Head of caudate nucleus (tissue), 42 donors: ENCODE measurements at regions not wholly inside any gene's neighbourhood (a gene's known extent, or its start where the extent isn't known, plus 50 kb on each side); places are given as distances from the start of the nearest gene placed in this dataset.
"Not testable (repeated sequence)": the region's sequence is repeated elsewhere in the genome, so short reads cannot be mapped to it uniquely, and the experiment has no call there.

Experiments used
- DNase-seq, 42 donors: peaks; one replicate each; pipeline versions ENCODE4 v3.0.0 to v3.0.0-alpha.2; 2020 to 2021; ENCODE audit warnings: mixed read lengths in 7 of 42
- intact Hi-C: fragments of 100-400 bp; cut with DNase I; formaldehyde crosslinking; loops from one replicate; pipeline ENCODE4 v1.15.0; 2022

GRCh38 chr3:147173257-147173656, 233.1 kb downstream of the ZIC4 start:
- intact Hi-C loops: no loop called here
- no peak for DNase-seq

- DNase-seq: no peak
- intact Hi-C loops: no loop called here
Measured at GRCh38 chr3:147162743-147163142, 243.6 kb downstream of the ZIC4 start.

GRCh38 chr3:147161833-147162232, 244.5 kb downstream of the ZIC4 start:
- intact Hi-C loops: no loop called here
- no peak for DNase-seq

GRCh38 chr3:147160984-147161383, 245.4 kb downstream of the ZIC4 start:
- intact Hi-C loops: no loop called here
- no peak for DNase-seq

- DNase-seq: no peak
Measured at GRCh38 chr3:147159141-147159540, 247.2 kb downstream of the ZIC4 start.

GRCh38 chr3:147157631-147158030, 248.7 kb downstream of the ZIC4 start:
- intact Hi-C loops: no loop called here
- DNase-seq: no peak

More at GRCh38 chr3:147159141-147159540, 247.2 kb downstream of the ZIC4 start:
- intact Hi-C loops: no loop called here

- intact Hi-C loops, DNase-seq: not testable (repeated sequence)
Measured at GRCh38 chr3:147154988-147155387, 251.4 kb downstream of the ZIC4 start.

GRCh38 chr3:147153830-147154539, 252.4 kb downstream of the ZIC4 start:
- no peak for DNase-seq
- intact Hi-C loops: no loop called here

GRCh38 chr3:147152476-147152875, 253.9 kb downstream of the ZIC4 start:
- intact Hi-C loops: no loop called here
- no peak for DNase-seq

GRCh38 chr3:147141516-147142288, 264.6 kb downstream of the ZIC4 start:
- no peak for DNase-seq
- intact Hi-C loops: no loop called here

- intact Hi-C loops: no loop called here
Measured at GRCh38 chr3:147139341-147139740, 267.0 kb downstream of the ZIC4 start.

GRCh38 chr3:147132168-147132567, 274.2 kb downstream of the ZIC4 start:
- intact Hi-C loops: no loop called here

More at GRCh38 chr3:147139341-147139740, 267.0 kb downstream of the ZIC4 start:
- DNase-seq: no peak

GRCh38 chr3:147130461-147130860, 275.9 kb downstream of the ZIC4 start:
- DNase-seq: no peak
- intact Hi-C loops: no loop called here

More at GRCh38 chr3:147132168-147132567, 274.2 kb downstream of the ZIC4 start:
- no peak for DNase-seq

GRCh38 chr3:147129665-147130064, 276.7 kb downstream of the ZIC4 start:
- intact Hi-C loops: no loop called here
- no peak for DNase-seq

GRCh38 chr3:147122350-147122749, 284.0 kb downstream of the ZIC4 start:
- DNase-seq: no peak
- intact Hi-C loops: no loop called here

GRCh38 chr3:147119989-147120388, 286.4 kb downstream of the ZIC4 start:
- intact Hi-C loops: no loop called here
- DNase-seq: no peak

- intact Hi-C loops: no loop called here
- DNase-seq: no peak
Measured at GRCh38 chr3:147119346-147119745, 287.0 kb downstream of the ZIC4 start.

- intact Hi-C loops: no loop called here
- DNase-seq: no peak
Measured at GRCh38 chr3:147118611-147119010, 287.7 kb downstream of the ZIC4 start.

- intact Hi-C loops: no loop called here
- DNase-seq: no peak
Measured at GRCh38 chr3:147117631-147118030, 288.7 kb downstream of the ZIC4 start.

- DNase-seq: no peak
- intact Hi-C loops: no loop called here
Measured at GRCh38 chr3:147113293-147114044, 292.9 kb downstream of the ZIC4 start.
